Loucy (cell line): ENCODE measurements at regions not wholly inside any gene's neighbourhood (a gene's known extent, or its start where the extent isn't known, plus 50 kb on each side); places are given as distances from the start of the nearest gene placed in this dataset.

Source experiments
- EZH2phosphoT487 ChIP-seq: fragments of 200-600 bp; IDR thresholded peaks from 2 replicates; pipeline ENCODE4 v1.6.1; 2018; ENCODE audit warnings: antibody characterized with exemption, mild to moderate bottlenecking, moderate library complexity, borderline replicate concordance
- TF ChIP-seq, protein P1 (sequence below): fragments of 200-600 bp; sonication (generic); conservative IDR thresholded peaks from 2 replicates; pipeline ENCODE4 v1.5.1; 2014; ENCODE audit warnings: mild to moderate bottlenecking, antibody characterized with exemption, low read length

- TF ChIP-seq, protein P1, sequence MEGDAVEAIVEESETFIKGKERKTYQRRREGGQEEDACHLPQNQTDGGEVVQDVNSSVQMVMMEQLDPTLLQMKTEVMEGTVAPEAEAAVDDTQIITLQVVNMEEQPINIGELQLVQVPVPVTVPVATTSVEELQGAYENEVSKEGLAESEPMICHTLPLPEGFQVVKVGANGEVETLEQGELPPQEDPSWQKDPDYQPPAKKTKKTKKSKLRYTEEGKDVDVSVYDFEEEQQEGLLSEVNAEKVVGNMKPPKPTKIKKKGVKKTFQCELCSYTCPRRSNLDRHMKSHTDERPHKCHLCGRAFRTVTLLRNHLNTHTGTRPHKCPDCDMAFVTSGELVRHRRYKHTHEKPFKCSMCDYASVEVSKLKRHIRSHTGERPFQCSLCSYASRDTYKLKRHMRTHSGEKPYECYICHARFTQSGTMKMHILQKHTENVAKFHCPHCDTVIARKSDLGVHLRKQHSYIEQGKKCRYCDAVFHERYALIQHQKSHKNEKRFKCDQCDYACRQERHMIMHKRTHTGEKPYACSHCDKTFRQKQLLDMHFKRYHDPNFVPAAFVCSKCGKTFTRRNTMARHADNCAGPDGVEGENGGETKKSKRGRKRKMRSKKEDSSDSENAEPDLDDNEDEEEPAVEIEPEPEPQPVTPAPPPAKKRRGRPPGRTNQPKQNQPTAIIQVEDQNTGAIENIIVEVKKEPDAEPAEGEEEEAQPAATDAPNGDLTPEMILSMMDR, result no peak
- no peak for TF ChIP-seq EZH2phosphoT487
Measured at GRCh38 chr10:118973744-118974143, 55.8 kb upstream of the NANOS1 start.
